ENCODE measurements at regions not wholly inside any gene's neighbourhood (a gene's known extent, or its start where the extent isn't known, plus 50 kb on each side); places are given as distances from the start of the nearest gene placed in this dataset.

- POLR2A ChIA-PET (ENCODE audit: low non-redundant PET), result no interaction called here
- CTCF ChIA-PET, result interaction anchor here (0.6 kb wide), 1 partner anchor 167 kb away, joined by 3 read pairs; no protein-coding TSS in a partner anchor
- no peak overlapping the region for H3K27ac ChIP-seq
Measured at GRCh38 chr6:133756078-133756695, 132.7 kb upstream of the TCF21 start.

GRCh38 chr6:133757335-133757734, 131.6 kb upstream of the TCF21 start:
- no peak overlapping the region for H3K27ac ChIP-seq
- DNase-seq (ENCODE audit: low spot score), result no peak
- CTCF ChIA-PET, result interaction anchor here (0.6 to 0.7 kb wide), 2 partner anchors 31 to 188 kb away, joined by 3 to 4 read pairs; no protein-coding TSS in a partner anchor
- TF ChIP-seq, protein P1, sequence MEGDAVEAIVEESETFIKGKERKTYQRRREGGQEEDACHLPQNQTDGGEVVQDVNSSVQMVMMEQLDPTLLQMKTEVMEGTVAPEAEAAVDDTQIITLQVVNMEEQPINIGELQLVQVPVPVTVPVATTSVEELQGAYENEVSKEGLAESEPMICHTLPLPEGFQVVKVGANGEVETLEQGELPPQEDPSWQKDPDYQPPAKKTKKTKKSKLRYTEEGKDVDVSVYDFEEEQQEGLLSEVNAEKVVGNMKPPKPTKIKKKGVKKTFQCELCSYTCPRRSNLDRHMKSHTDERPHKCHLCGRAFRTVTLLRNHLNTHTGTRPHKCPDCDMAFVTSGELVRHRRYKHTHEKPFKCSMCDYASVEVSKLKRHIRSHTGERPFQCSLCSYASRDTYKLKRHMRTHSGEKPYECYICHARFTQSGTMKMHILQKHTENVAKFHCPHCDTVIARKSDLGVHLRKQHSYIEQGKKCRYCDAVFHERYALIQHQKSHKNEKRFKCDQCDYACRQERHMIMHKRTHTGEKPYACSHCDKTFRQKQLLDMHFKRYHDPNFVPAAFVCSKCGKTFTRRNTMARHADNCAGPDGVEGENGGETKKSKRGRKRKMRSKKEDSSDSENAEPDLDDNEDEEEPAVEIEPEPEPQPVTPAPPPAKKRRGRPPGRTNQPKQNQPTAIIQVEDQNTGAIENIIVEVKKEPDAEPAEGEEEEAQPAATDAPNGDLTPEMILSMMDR (conservative IDR thresholded peaks at IDR 0.05; ENCODE audit: low read depth), result no peak
- POLR2A ChIA-PET (ENCODE audit: low non-redundant PET), result no interaction called here

More at GRCh38 chr6:133756078-133756695, 132.7 kb upstream of the TCF21 start:
- DNase-seq (ENCODE audit: low spot score), result no peak
- TF ChIP-seq, protein P1 (conservative IDR thresholded peaks at IDR 0.05; ENCODE audit: low read depth), result no peak

DNA sequence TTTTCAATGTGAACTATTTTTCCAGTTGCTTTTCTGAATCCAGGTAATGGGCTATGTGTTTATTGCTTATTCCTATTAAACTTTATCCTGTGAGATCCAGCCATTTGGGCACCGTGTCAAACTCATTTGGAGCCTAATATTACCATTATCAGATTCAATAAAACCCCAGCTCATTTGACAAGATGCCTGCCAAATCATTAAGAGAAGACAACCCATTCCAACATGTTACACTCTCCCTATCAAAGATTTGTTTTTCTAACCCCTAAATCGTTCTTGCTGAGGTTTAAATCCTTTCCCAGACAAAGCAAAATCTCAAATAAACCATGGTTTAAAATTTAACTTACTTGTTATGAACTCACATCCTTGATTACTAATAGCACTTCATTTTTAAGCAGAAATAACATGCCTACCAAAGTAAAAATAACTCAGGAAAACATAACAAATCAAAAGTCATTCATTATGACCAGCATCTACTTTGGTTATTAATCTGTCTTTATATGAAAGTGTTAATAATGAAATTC, 130.0 kb upstream of the TCF21 start:
- no peak for DNase-seq (ENCODE audit: low spot score)
- ChIA-PET CTCF (interaction anchor here (0.5 to 0.7 kb wide), 2 partner anchors 283 to 791 kb away, joined by 3 read pairs; no protein-coding TSS in a partner anchor), POLR2A (ENCODE audit: low non-redundant PET) (no interaction called here)
- TF ChIP-seq, protein P1 (conservative IDR thresholded peaks at IDR 0.05; ENCODE audit: low read depth), result no peak
- no peak overlapping the region for H3K27ac ChIP-seq

GRCh38 chr6:133759524-133759923, 129.4 kb upstream of the TCF21 start:
- DNase-seq (ENCODE audit: low spot score), result no peak
- TF ChIP-seq, protein P1 (conservative IDR thresholded peaks at IDR 0.05; ENCODE audit: low read depth), result no peak
- H3K27ac ChIP-seq, result no peak overlapping the region
- POLR2A ChIA-PET (ENCODE audit: low non-redundant PET), result no interaction called here
- CTCF ChIA-PET, result no interaction called here

GRCh38 chr6:133761706-133762105, 127.2 kb upstream of the TCF21 start:
- ChIA-PET POLR2A (ENCODE audit: low non-redundant PET) (no interaction called here), CTCF (interaction anchor here (1.5 kb wide), 1 partner anchor 76 kb away, joined by 6 read pairs; no protein-coding TSS in a partner anchor)
- no peak overlapping the region for H3K27ac ChIP-seq
- DNase-seq (ENCODE audit: low spot score), result no peak
- TF ChIP-seq, protein P1 (conservative IDR thresholded peaks at IDR 0.05; ENCODE audit: low read depth), result no peak

GRCh38 chr6:133764008-133764753, 124.7 kb upstream of the TCF21 start:
- no peak overlapping the region for H3K27ac ChIP-seq
- ChIA-PET POLR2A (ENCODE audit: low non-redundant PET) (no interaction called here), CTCF (interaction anchor here (1.0 kb wide), 1 partner anchor 69 kb away, joined by 3 read pairs; no protein-coding TSS in a partner anchor)
- DNase-seq (ENCODE audit: low spot score), result no peak
- TF ChIP-seq, protein P1 (conservative IDR thresholded peaks at IDR 0.05; ENCODE audit: low read depth), result no peak

Measured in RWPE1 (cell line).